ENCODE measurements at regions not wholly inside any gene's neighbourhood (a gene's known extent, or its start where the extent isn't known, plus 50 kb on each side); places are given as distances from the start of the nearest gene placed in this dataset.

- DNase-seq (ENCODE audit: low spot score), result no peak
Observed at GRCh38 chr15:96415513-96416217, 85.2 kb downstream of the NR2F2 start.

- no peak for DNase-seq (ENCODE audit: low spot score)
Observed at GRCh38 chr15:96416218-96416933, 85.9 kb downstream of the NR2F2 start.

GRCh38 chr15:96416934-96417759 lies 86.6 kb downstream of the NR2F2 start:
- no peak for DNase-seq (ENCODE audit: low spot score)

- no peak for DNase-seq (ENCODE audit: low spot score)
Observed at GRCh38 chr15:96417760-96418130, 87.2 kb downstream of the NR2F2 start.

- no peak for DNase-seq (ENCODE audit: low spot score)
Observed at GRCh38 chr15:96418146-96418545, 87.6 kb downstream of the NR2F2 start.

GRCh38 chr15:96421178-96421601 lies 90.7 kb downstream of the NR2F2 start:
- DNase-seq (ENCODE audit: low spot score), result no peak

GRCh38 chr15:96422125-96422524 lies 91.6 kb downstream of the NR2F2 start:
- no peak for DNase-seq (ENCODE audit: low spot score)

- DNase-seq (ENCODE audit: low spot score), result no peak
Observed at GRCh38 chr15:96424674-96425073, 94.2 kb downstream of the NR2F2 start.

- peak; percentile 42 for DNase-seq (ENCODE audit: low spot score)
Observed at GRCh38 chr15:96428742-96429141, 98.2 kb downstream of the NR2F2 start.

GRCh38 chr15:96431786-96432185 lies 101.3 kb downstream of the NR2F2 start:
- DNase-seq (ENCODE audit: low spot score), result no peak

- no peak for DNase-seq (ENCODE audit: low spot score)
Observed at GRCh38 chr15:96435022-96435421, 104.5 kb downstream of the NR2F2 start.

GRCh38 chr15:96435841-96436240 lies 105.3 kb downstream of the NR2F2 start:
- DNase-seq (ENCODE audit: low spot score), result no peak

- no peak for DNase-seq (ENCODE audit: low spot score)
Observed at GRCh38 chr15:96440978-96441377, 110.5 kb downstream of the NR2F2 start.

- DNase-seq (ENCODE audit: low spot score), result no peak
Observed at GRCh38 chr15:96442076-96442475, 111.6 kb downstream of the NR2F2 start.

- DNase-seq (ENCODE audit: low spot score), result no peak
Observed at GRCh38 chr15:96444865-96445264, 114.4 kb downstream of the NR2F2 start.

GRCh38 chr15:96448923-96449322 lies 118.4 kb downstream of the NR2F2 start:
- DNase-seq (ENCODE audit: low spot score), result no peak

GRCh38 chr15:96457841-96458240 lies 127.3 kb downstream of the NR2F2 start:
- DNase-seq (ENCODE audit: low spot score), result no peak

GRCh38 chr15:96460106-96460505 lies 129.6 kb downstream of the NR2F2 start:
- DNase-seq (ENCODE audit: low spot score), result no peak

- DNase-seq (ENCODE audit: low spot score), result no peak
Observed at GRCh38 chr15:96462768-96463750, 132.6 kb downstream of the NR2F2 start.

GRCh38 chr15:96466389-96466947 lies 136.0 kb downstream of the NR2F2 start:
- no peak for DNase-seq (ENCODE audit: low spot score)

GRCh38 chr15:96468036-96468435 lies 137.5 kb downstream of the NR2F2 start:
- no peak for DNase-seq (ENCODE audit: low spot score)
